BLaER1 (cell line): ENCODE measurements at regions not wholly inside any gene's neighbourhood (a gene's known extent, or its start where the extent isn't known, plus 50 kb on each side); places are given as distances from the start of the nearest gene placed in this dataset.
"Not testable (repeated sequence)": the region's sequence is repeated elsewhere in the genome, so short reads cannot be mapped to it uniquely, and the experiment has no call there.

Experiments
- H3K27ac ChIP-seq: shearing (Covaris generic); formaldehyde crosslinking; 2 replicates; pipeline ENCODE4 v1.8.1; 2022
- H3K27me3 ChIP-seq: shearing (Covaris generic); formaldehyde crosslinking; 2 replicates; pipeline ENCODE4 v1.8.1; 2022
- H3K36me3 ChIP-seq: shearing (Covaris generic); formaldehyde crosslinking; 2 replicates; pipeline ENCODE4 v1.8.1; 2022
- H3K4me1 ChIP-seq: shearing (Covaris generic); formaldehyde crosslinking; 2 replicates; pipeline ENCODE4 v1.8.1; 2022
- H3K4me2 ChIP-seq: shearing (Covaris generic); formaldehyde crosslinking; 2 replicates; pipeline ENCODE4 v1.8.1; 2022
- H3K4me3 ChIP-seq: shearing (Covaris generic); formaldehyde crosslinking; 2 replicates; pipeline ENCODE4 v1.8.1; 2022
- H3K9ac ChIP-seq: shearing (Covaris generic); formaldehyde crosslinking; 2 replicates; pipeline ENCODE4 v1.8.1; 2022
- H3K9me3 ChIP-seq: shearing (Covaris generic); formaldehyde crosslinking; 2 replicates; pipeline ENCODE4 v1.8.1; 2022
- H4K20me1 ChIP-seq: shearing (Covaris generic); formaldehyde crosslinking; 2 replicates; pipeline ENCODE4 v1.8.1; 2022
- Cebpa-rat ChIP-seq: shearing (Covaris generic); IDR thresholded peaks from 2 replicates; pipeline ENCODE4 v1.8.1; 2022

GRCh38 chr4:114034189-114034588, 54.7 kb upstream of the ARSJ start:
- no peaks in the 10 kb centered on the region for H3K27me3 ChIP-seq
- no peaks in the 10 kb centered on the region for H3K9me3 ChIP-seq
- H3K4me3 ChIP-seq: no peak overlapping the region
- no peak overlapping the region for H3K9ac ChIP-seq
- H4K20me1 ChIP-seq: no peaks in the 10 kb centered on the region
- H3K27ac ChIP-seq: no peak overlapping the region
- no peaks in the 10 kb centered on the region for H3K36me3 ChIP-seq
- TF ChIP-seq Cebpa-rat: no peak
- no peaks in the 10 kb centered on the region for H3K4me1 ChIP-seq
- H3K4me2 ChIP-seq: no peak overlapping the region

- H4K20me1 ChIP-seq: no peaks in the 10 kb centered on the region
Observed at GRCh38 chr4:114036426-114036825, 57.0 kb upstream of the ARSJ start.

GRCh38 chr4:114036864-114037263, 57.4 kb upstream of the ARSJ start:
- H3K4me2 ChIP-seq: no peak overlapping the region
- no peaks in the 10 kb centered on the region for H3K36me3 ChIP-seq
- no peaks in the 10 kb centered on the region for H4K20me1 ChIP-seq
- H3K4me3 ChIP-seq: no peak overlapping the region
- H3K27ac ChIP-seq: no peak overlapping the region
- no peak overlapping the region for H3K9ac ChIP-seq
- no peaks in the 10 kb centered on the region for H3K9me3 ChIP-seq
- no peaks in the 10 kb centered on the region for H3K27me3 ChIP-seq
- no peaks in the 10 kb centered on the region for H3K4me1 ChIP-seq
- TF ChIP-seq Cebpa-rat: no peak

More at GRCh38 chr4:114036426-114036825, 57.0 kb upstream of the ARSJ start:
- TF ChIP-seq Cebpa-rat: no peak
- no peak overlapping the region for H3K4me2 ChIP-seq
- H3K27ac ChIP-seq: no peak overlapping the region
- no peaks in the 10 kb centered on the region for H3K4me1 ChIP-seq
- no peaks in the 10 kb centered on the region for H3K27me3 ChIP-seq
- no peak overlapping the region for H3K4me3 ChIP-seq
- H3K9me3 ChIP-seq: no peaks in the 10 kb centered on the region
- no peak overlapping the region for H3K9ac ChIP-seq
- H3K36me3 ChIP-seq: no peaks in the 10 kb centered on the region

GRCh38 chr4:114037988-114038387, 58.5 kb upstream of the ARSJ start:
- Histone ChIP-seq H3K27ac (no peak overlapping the region), H3K36me3 (no peaks in the 10 kb centered on the region), H3K9me3 (no peaks in the 10 kb centered on the region), H3K4me3 (no peak overlapping the region), H3K4me2 (no peak overlapping the region), H3K27me3 (no peaks in the 10 kb centered on the region), H3K9ac (no peak overlapping the region), H3K4me1 (no peaks in the 10 kb centered on the region), H4K20me1 (no peaks in the 10 kb centered on the region)
- no peak for TF ChIP-seq Cebpa-rat

GRCh38 chr4:114038762-114039387, 59.4 kb upstream of the ARSJ start:
- H3K4me3 ChIP-seq: no peak overlapping the region
- H3K9ac ChIP-seq: no peak overlapping the region
- H4K20me1 ChIP-seq: no peaks in the 10 kb centered on the region
- no peaks in the 10 kb centered on the region for H3K36me3 ChIP-seq
- no peak overlapping the region for H3K4me2 ChIP-seq
- H3K4me1 ChIP-seq: no peaks in the 10 kb centered on the region
- H3K27ac ChIP-seq: no peak overlapping the region
- no peak for TF ChIP-seq Cebpa-rat
- no peaks in the 10 kb centered on the region for H3K27me3 ChIP-seq
- no peaks in the 10 kb centered on the region for H3K9me3 ChIP-seq

GRCh38 chr4:114040319-114041116, 61.1 kb upstream of the ARSJ start:
- no peak overlapping the region for H3K4me2 ChIP-seq

GRCh38 chr4:114041117-114041475, 61.6 kb upstream of the ARSJ start:
- Histone ChIP-seq H3K9me3 (no peaks in the 10 kb centered on the region), H3K9ac (no peak overlapping the region), H3K27me3 (no peaks in the 10 kb centered on the region), H3K4me1 (no peaks in the 10 kb centered on the region), H3K4me3 (no peak overlapping the region), H3K36me3 (no peaks in the 10 kb centered on the region), H3K4me2 (no peak overlapping the region), H4K20me1 (no peaks in the 10 kb centered on the region), H3K27ac (no peak overlapping the region)
- no peak for TF ChIP-seq Cebpa-rat

More at GRCh38 chr4:114040319-114041116, 61.1 kb upstream of the ARSJ start:
- no peaks in the 10 kb centered on the region for H3K27me3 ChIP-seq
- no peak for TF ChIP-seq Cebpa-rat
- no peaks in the 10 kb centered on the region for H3K9me3 ChIP-seq
- no peak overlapping the region for H3K9ac ChIP-seq
- H3K36me3 ChIP-seq: no peaks in the 10 kb centered on the region
- H3K4me3 ChIP-seq: no peak overlapping the region
- no peaks in the 10 kb centered on the region for H3K4me1 ChIP-seq
- no peak overlapping the region for H3K27ac ChIP-seq
- H4K20me1 ChIP-seq: no peaks in the 10 kb centered on the region

- TF ChIP-seq Cebpa-rat: no peak
- Histone ChIP-seq H3K36me3 (no peaks in the 10 kb centered on the region), H3K4me2 (no peak overlapping the region), H3K4me1 (no peaks in the 10 kb centered on the region), H4K20me1 (no peaks in the 10 kb centered on the region), H3K4me3 (no peak overlapping the region), H3K9ac (no peak overlapping the region), H3K9me3 (no peaks in the 10 kb centered on the region), H3K27ac (no peak overlapping the region), H3K27me3 (no peaks in the 10 kb centered on the region)
Observed at GRCh38 chr4:114043116-114043515, 63.7 kb upstream of the ARSJ start.

GRCh38 chr4:114044351-114044750, 64.9 kb upstream of the ARSJ start:
- not testable (repeated sequence) for H3K4me1 ChIP-seq, H3K4me3 ChIP-seq, H3K36me3 ChIP-seq, H3K27ac ChIP-seq, H3K4me2 ChIP-seq, H3K9ac ChIP-seq, H4K20me1 ChIP-seq, H3K27me3 ChIP-seq, H3K9me3 ChIP-seq

- H3K4me2 ChIP-seq: no peak overlapping the region
- no peaks in the 10 kb centered on the region for H3K27me3 ChIP-seq
- no peak overlapping the region for H3K9ac ChIP-seq
- H3K4me3 ChIP-seq: no peak overlapping the region
- H3K27ac ChIP-seq: no peak overlapping the region
- no peaks in the 10 kb centered on the region for H3K4me1 ChIP-seq
- TF ChIP-seq Cebpa-rat: no peak
- H3K9me3 ChIP-seq: no peaks in the 10 kb centered on the region
- no peaks in the 10 kb centered on the region for H3K36me3 ChIP-seq
- no peaks in the 10 kb centered on the region for H4K20me1 ChIP-seq
Observed at GRCh38 chr4:114046331-114046730, 66.9 kb upstream of the ARSJ start.

- H3K36me3 ChIP-seq, H3K9me3 ChIP-seq, H3K9ac ChIP-seq, H3K4me3 ChIP-seq, H3K4me2 ChIP-seq, H3K27me3 ChIP-seq, H4K20me1 ChIP-seq, H3K27ac ChIP-seq, H3K4me1 ChIP-seq: not testable (repeated sequence)
Observed at GRCh38 chr4:114048154-114048553, 68.7 kb upstream of the ARSJ start.
